H9 (cell line): ENCODE measurements at regions not wholly inside any gene's neighbourhood (a gene's known extent, or its start where the extent isn't known, plus 50 kb on each side); places are given as distances from the start of the nearest gene placed in this dataset.

Experiments
- DNase-seq: peaks from one replicate; pipeline ENCODE4 v3.0.0-alpha.2; 2017
- H2AFZ ChIP-seq: one replicate; pipeline ENCODE4 v1.6.1; 2013; ENCODE audit warnings: mild to moderate bottlenecking, low read length, control low read depth, moderate library complexity
- H2AK5ac ChIP-seq: 2 replicates; pipeline ENCODE4 v1.6.1; 2013; ENCODE audit warnings: low read length, control low read depth, mixed read lengths; ENCODE audit not compliant: insufficient read length
- H2BK120ac ChIP-seq: one replicate; pipeline ENCODE4 v1.6.1; 2013; ENCODE audit warnings: low read depth, mild to moderate bottlenecking, low read length, control low read depth, inconsistent platforms; ENCODE audit not compliant: poor library complexity, severe bottlenecking
- H2BK12ac ChIP-seq: 2 replicates; pipeline ENCODE4 v1.6.1; 2013; ENCODE audit warnings: low read length, control low read depth, mixed read lengths, low read depth; ENCODE audit not compliant: insufficient read length
- H2BK15ac ChIP-seq: 2 replicates; pipeline ENCODE4 v1.6.1; 2013; ENCODE audit warnings: low read depth, low read length, control low read depth
- H2BK20ac ChIP-seq: one replicate; pipeline ENCODE4 v1.6.1; 2013; ENCODE audit warnings: low read depth, mild to moderate bottlenecking, low read length, control low read depth, inconsistent platforms; ENCODE audit not compliant: poor library complexity, severe bottlenecking
- H2BK5ac ChIP-seq: 2 replicates; pipeline ENCODE4 v1.6.1; 2013; ENCODE audit warnings: low read length, control low read depth, mixed read lengths; ENCODE audit not compliant: insufficient read length
- H3K14ac ChIP-seq: 2 replicates; pipeline ENCODE4 v1.6.1; 2013; ENCODE audit warnings: low read length, control low read depth; ENCODE audit not compliant: insufficient read depth
- H3K18ac ChIP-seq: 2 replicates; pipeline ENCODE4 v1.6.1; 2013; ENCODE audit warnings: low read depth, mild to moderate bottlenecking, mixed read lengths, low read length, control low read depth; ENCODE audit not compliant: insufficient read length
- H3K23ac ChIP-seq: 2 replicates; pipeline ENCODE4 v1.6.1; 2013; ENCODE audit warnings: low read length, control low read depth, mixed read lengths, low read depth; ENCODE audit not compliant: insufficient read length
- H3K23me2 ChIP-seq: 2 replicates; pipeline ENCODE4 v1.6.1; 2013; ENCODE audit warnings: low read depth, mild to moderate bottlenecking, mixed read lengths, low read length, control low read depth; ENCODE audit not compliant: insufficient read length, poor library complexity, severe bottlenecking
- H3K27ac ChIP-seq: 2 replicates; pipeline ENCODE4 v1.5.1; 2013; ENCODE audit warnings: low read length, control low read depth, mixed read lengths, low read depth; ENCODE audit not compliant: insufficient read length
- H3K27me3 ChIP-seq: 2 replicates; pipeline ENCODE4 v1.6.1; 2013; ENCODE audit warnings: low read length, control low read depth, inconsistent platforms; ENCODE audit not compliant: insufficient read depth
- H3K4ac ChIP-seq: 2 replicates; pipeline ENCODE4 v1.6.1; 2013; ENCODE audit warnings: low read depth, mild to moderate bottlenecking, control low read depth, inconsistent platforms, low read length, moderate library complexity
- H3K4me1 ChIP-seq: 2 replicates; pipeline ENCODE4 v1.6.1; 2013; ENCODE audit warnings: low read length, control low read depth, inconsistent platforms; ENCODE audit not compliant: insufficient read depth
- H3K4me2 ChIP-seq: 2 replicates; pipeline ENCODE4 v1.6.1; 2013; ENCODE audit warnings: low read length, control low read depth, mixed read lengths; ENCODE audit not compliant: insufficient read length, insufficient read depth
- H3K56ac ChIP-seq: 2 replicates; pipeline ENCODE4 v1.6.1; 2013; ENCODE audit warnings: low read depth, mild to moderate bottlenecking, mixed read lengths, low read length, control low read depth; ENCODE audit not compliant: insufficient read length
- H3K79me1 ChIP-seq: 2 replicates; pipeline ENCODE4 v1.6.1; 2013; ENCODE audit warnings: low read depth, mild to moderate bottlenecking, moderate library complexity, low read length, control low read depth, inconsistent platforms; ENCODE audit not compliant: insufficient read depth, poor library complexity, severe bottlenecking
- H3K79me2 ChIP-seq: 2 replicates; pipeline ENCODE4 v1.6.1; 2013; ENCODE audit warnings: low read length, control low read depth, inconsistent platforms; ENCODE audit not compliant: insufficient read depth
- H3K9ac ChIP-seq: 2 replicates; pipeline ENCODE4 v1.6.1; 2013; ENCODE audit warnings: low read length, control low read depth, mixed read lengths; ENCODE audit not compliant: insufficient read length; ENCODE audit errors: extremely low read depth
- H3K9me3 ChIP-seq: one replicate; pipeline ENCODE4 v1.6.1; 2013; ENCODE audit warnings: low read depth, low read length, inconsistent platforms; ENCODE audit not compliant: control insufficient read depth
- H3T11ph ChIP-seq: one replicate; pipeline ENCODE4 v1.6.1; 2013; ENCODE audit warnings: mild to moderate bottlenecking, low read length, control low read depth, inconsistent platforms
- H4K20me1 ChIP-seq: one replicate; pipeline ENCODE4 v1.6.1; 2013; ENCODE audit not compliant: control insufficient read depth, insufficient read length, insufficient read depth
- H4K5ac ChIP-seq: 2 replicates; pipeline ENCODE4 v1.6.1; 2013; ENCODE audit warnings: low read depth, mild to moderate bottlenecking, mixed read lengths, low read length, control low read depth; ENCODE audit not compliant: insufficient read length
- H4K8ac ChIP-seq: replicated peaks from 2 replicates; pipeline ENCODE4 v1.6.1; 2013; ENCODE audit warnings: low read length, control low read depth, mixed read lengths, low read depth; ENCODE audit not compliant: insufficient read length
- H4K91ac ChIP-seq: 2 replicates; pipeline ENCODE4 v1.6.1; 2013; ENCODE audit warnings: low read depth, mild to moderate bottlenecking, moderate library complexity, mixed read lengths, low read length, control low read depth; ENCODE audit not compliant: insufficient read length
- H3K27ac Mint-ChIP-seq, 3 experiments: 2 replicates in 2 of 3; 3 replicates in 1 of 3; pipeline ENCODE4 v1.8.0; 2020 to 2021; ENCODE audit warnings: mixed read lengths in 3 of 3, mild to moderate bottlenecking in 1 of 3, moderate library complexity in 1 of 3
- H3K27me3 Mint-ChIP-seq: 2 replicates; pipeline ENCODE4 v1.8.0; 2021; ENCODE audit warnings: low read depth, mild to moderate bottlenecking, moderate library complexity, mixed read lengths
- H3K36me3 Mint-ChIP-seq, 3 experiments: 2 replicates in 2 of 3; 3 replicates in 1 of 3; pipeline ENCODE4 v1.8.0; 2020 to 2021; ENCODE audit warnings: low read depth in 3 of 3, mixed read lengths in 3 of 3; ENCODE audit not compliant: insufficient read depth in 1 of 3
- H3K4me1 Mint-ChIP-seq, 2 experiments: 2 replicates each; pipeline ENCODE4 v1.8.0; 2020; ENCODE audit warnings: mixed read lengths in 2 of 2
- H3K4me3 Mint-ChIP-seq, 2 experiments: 2 replicates in 1 of 2; 3 replicates in 1 of 2; pipeline ENCODE4 v1.8.0; 2020 to 2021; ENCODE audit warnings: mild to moderate bottlenecking in 2 of 2, mixed read lengths in 2 of 2, moderate library complexity in 1 of 2
- H3K9me3 Mint-ChIP-seq, 2 experiments: 2 replicates in 1 of 2; 3 replicates in 1 of 2; pipeline ENCODE4 v1.8.0; 2020; ENCODE audit warnings: mild to moderate bottlenecking in 2 of 2, mixed read lengths in 2 of 2, moderate library complexity in 1 of 2
- CTCF ChIP-seq: fragments of 200-600 bp; sonication (generic); conservative IDR thresholded peaks from 3 replicates; pipeline ENCODE4 v1.8.0; 2021; ENCODE audit warnings: antibody characterized with exemption, mild to moderate bottlenecking
- WGBS: extraction: QIAGEN DNeasy Blood & Tissue Kit; methylation state at CpG from one replicate; pipeline ENCODE4 v1.1.7; 2013; ENCODE audit warnings: missing lambda C conversion rate, low lambda C conversion rate, mixed read lengths; ENCODE audit not compliant: insufficient read length; ENCODE audit errors: extremely low coverage; 5-methylcytosine and 5-hydroxymethylcytosine counted together

GRCh38 chr12:89092297-89092696, 260.0 kb downstream of the DUSP6 start:
- H2AFZ ChIP-seq: no peak overlapping the region
- no peak overlapping the region for H2BK20ac ChIP-seq
- Mint-ChIP-seq H3K4me1 (peaks cover 14% of the 10 kb centered on the region in 2 experiments), H3K9me3 (peaks cover 31 to 36% of the 10 kb centered on the region in 2 experiments), H3K27ac (no peak overlapping the region), H3K4me3 (no peak overlapping the region), H3K27me3 (peaks cover 14% of the 10 kb centered on the region), H3K36me3 (peaks cover 29 to 31% (median 31%) of the 10 kb centered on the region in 3 experiments)
- H3T11ph ChIP-seq: no peak overlapping the region
- H4K91ac ChIP-seq: no peak overlapping the region
- no peaks in the 10 kb centered on the region for H3K79me2 ChIP-seq
- no peak overlapping the region for H4K5ac ChIP-seq
- no peak overlapping the region for H2BK5ac ChIP-seq
- no peaks in the 10 kb centered on the region for H3K79me1 ChIP-seq
- no peak overlapping the region for H2AK5ac ChIP-seq
- H3K27me3 ChIP-seq: no peaks in the 10 kb centered on the region
- H3K4me2 ChIP-seq: no peak overlapping the region
- no peak for TF ChIP-seq CTCF
- no peak overlapping the region for H4K8ac ChIP-seq
- no peak overlapping the region for H3K56ac ChIP-seq
- peaks cover 9% of the 10 kb centered on the region; the same call in 1 of the 2 replicates for H3K4me1 ChIP-seq
- H3K23me2 ChIP-seq: no peaks in the 10 kb centered on the region
- H3K18ac ChIP-seq: no peak overlapping the region
- no CpG with 5 or more reads among the region's 2 CpGs for WGBS
- H2BK120ac ChIP-seq: no peak overlapping the region
- no peak overlapping the region for H3K14ac ChIP-seq
- no peak overlapping the region for H3K23ac ChIP-seq
- H4K20me1 ChIP-seq: no peaks in the 10 kb centered on the region
- no peak overlapping the region for H3K9ac ChIP-seq
- no peak overlapping the region for H3K4ac ChIP-seq
- peaks cover 12% of the 10 kb centered on the region for H3K9me3 ChIP-seq
- no peak overlapping the region for H3K27ac ChIP-seq
- DNase-seq: no peak
- H2BK12ac ChIP-seq: no peak overlapping the region
- H2BK15ac ChIP-seq: no peak overlapping the region
